ENCODE measurements at regions not wholly inside any gene's neighbourhood (a gene's known extent, or its start where the extent isn't known, plus 50 kb on each side); places are given as distances from the start of the nearest gene placed in this dataset.

DNA sequence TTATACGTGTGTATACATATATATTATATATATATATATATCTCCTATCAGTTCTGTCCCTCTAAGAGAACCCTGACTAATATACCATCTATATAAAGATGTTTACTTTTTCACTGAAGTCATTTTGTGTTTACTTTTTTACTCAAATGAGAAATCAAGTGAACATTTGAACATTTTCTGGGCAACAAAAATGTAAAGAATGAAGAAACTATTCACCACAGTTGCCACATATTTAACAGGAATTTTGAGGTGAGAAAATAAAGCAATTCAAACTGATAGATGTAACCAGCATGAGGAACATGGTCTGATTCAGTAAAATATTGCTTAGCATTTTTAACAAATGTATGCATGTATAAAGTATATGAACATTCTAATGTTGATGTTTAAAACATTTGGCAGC is 299.2 kb upstream of the KLHL1 start:
- DNase-seq (ENCODE audit: low read depth in 1 of 2, low spot score in 1 of 2), result no peak

DNA sequence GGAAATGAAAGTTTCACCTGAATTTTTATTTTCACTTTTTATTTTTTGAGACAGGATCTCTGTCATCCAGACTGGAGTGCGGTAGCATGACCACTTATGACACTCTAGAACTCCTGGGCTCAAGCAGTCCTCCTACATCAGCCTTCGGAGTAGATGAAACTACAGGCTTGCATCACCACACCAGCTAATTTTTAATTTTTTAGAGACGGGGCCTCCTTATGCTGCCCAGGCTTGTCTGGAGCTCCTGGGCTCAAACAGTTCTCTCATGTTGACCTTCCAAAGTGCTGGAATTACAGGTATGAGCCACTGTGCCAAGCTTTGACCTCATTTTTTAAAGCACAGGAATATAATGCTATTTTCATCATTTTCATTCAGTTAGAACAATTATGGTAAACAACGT is 297.0 kb upstream of the KLHL1 start:
- no peak for DNase-seq (ENCODE audit: low read depth in 1 of 2, low spot score in 1 of 2)

DNA sequence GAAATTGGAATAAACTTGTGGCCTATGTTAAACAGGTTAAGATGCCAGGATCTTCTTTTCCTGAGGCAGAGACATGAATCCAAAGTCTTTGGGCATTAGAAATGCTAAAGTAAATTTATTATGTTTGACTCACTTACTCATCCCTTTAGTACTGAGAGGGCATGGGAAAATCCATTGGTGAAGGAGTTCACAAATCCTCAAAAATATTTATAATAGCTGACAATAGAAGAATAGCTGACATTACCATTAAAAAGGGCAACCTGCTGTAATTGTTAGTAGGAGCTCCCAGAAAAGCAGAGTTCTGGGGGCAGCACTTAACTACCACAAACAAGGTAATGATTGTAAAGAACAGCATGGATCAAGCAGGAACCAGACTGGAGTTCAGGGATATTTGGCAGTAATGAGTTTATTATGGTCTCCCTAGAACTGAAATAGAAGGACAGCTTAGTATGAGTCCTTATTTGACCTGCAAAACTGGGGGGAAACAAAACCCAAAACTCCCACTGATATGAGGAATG is 285.8 kb upstream of the KLHL1 start:
- DNase-seq (ENCODE audit: low read depth in 1 of 2, low spot score in 1 of 2), result no peak

DNA sequence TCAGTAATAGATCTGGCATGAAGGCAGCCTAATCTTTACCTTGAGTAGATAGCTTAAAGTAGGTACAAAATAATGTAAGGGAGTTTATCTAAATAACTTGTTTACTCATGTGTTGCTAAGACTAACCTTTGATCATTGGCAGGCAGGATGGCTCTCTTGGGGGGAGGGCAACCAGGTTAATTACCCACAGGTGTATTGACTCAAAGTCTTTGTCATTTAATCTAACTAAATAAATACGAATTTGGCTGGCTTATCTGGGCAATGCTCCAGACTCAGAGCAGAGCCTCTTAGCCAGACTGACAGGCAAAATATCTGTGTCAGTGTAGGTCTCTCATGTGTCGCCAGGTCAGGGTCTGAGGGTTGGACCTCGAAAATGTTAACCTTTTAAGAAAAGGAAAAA is 283.4 kb upstream of the KLHL1 start:
- DNase-seq (ENCODE audit: low read depth in 1 of 2, low spot score in 1 of 2), result no peak

DNA sequence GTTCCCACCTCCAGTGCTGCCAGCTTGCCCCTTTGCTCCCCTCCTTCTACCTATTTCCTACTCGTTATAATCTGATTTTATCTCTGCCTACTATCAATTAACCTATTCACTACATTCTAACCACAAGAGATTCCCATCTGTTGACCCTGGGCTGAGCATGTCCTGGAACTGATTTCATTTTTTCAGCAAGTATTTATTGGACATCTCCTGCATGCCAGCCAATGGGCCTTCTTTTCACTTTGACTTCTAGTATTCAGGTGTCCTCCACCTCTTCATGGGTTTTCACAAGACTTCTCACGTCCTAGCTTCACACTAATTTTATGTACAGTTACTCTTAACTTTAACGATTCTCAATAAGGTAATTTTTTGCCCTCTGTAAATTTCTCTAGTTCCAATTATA is 282.7 kb upstream of the KLHL1 start:
- DNase-seq (ENCODE audit: low read depth in 1 of 2, low spot score in 1 of 2), result no peak

DNA sequence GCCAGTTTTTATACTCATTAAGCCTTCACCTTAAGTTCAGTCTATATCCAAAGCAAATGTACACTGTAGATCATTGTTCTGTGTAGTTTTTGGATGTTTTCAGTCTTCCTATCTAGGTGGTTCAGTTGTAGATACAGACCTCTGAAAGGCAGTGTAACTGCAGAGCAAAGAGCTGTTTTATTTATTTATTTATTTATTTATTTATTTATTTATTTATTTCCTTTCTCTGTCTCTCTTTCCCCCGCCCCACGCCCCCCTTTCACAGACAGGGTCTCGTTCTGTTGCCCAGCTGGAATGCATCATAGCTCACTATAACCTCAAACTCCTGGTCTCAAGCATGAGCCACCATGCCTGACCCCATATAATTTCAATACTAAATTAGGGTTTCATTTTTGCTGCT is 281.8 kb upstream of the KLHL1 start:
- DNase-seq (ENCODE audit: low read depth in 1 of 2, low spot score in 1 of 2), result no peak

DNA sequence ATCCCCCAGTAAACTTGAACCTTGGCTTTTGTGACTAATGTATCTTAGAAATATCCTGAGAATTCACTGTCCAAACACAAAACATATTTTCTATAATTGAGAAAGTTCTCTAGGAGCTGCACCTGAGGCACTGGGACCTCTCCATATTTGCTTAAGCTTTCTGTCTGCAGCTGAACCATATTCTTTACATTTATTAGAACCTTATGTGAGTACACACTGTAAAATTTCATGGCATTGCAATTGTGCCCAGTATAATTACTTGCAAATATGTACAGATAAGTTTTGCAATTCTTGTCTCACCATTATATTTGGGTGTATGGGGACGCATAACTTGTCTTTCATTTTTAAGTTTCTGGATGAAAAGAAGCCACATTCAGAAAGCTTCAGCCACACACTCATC is 280.7 kb upstream of the KLHL1 start:
- no peak for DNase-seq (ENCODE audit: low read depth in 1 of 2, low spot score in 1 of 2)

DNA sequence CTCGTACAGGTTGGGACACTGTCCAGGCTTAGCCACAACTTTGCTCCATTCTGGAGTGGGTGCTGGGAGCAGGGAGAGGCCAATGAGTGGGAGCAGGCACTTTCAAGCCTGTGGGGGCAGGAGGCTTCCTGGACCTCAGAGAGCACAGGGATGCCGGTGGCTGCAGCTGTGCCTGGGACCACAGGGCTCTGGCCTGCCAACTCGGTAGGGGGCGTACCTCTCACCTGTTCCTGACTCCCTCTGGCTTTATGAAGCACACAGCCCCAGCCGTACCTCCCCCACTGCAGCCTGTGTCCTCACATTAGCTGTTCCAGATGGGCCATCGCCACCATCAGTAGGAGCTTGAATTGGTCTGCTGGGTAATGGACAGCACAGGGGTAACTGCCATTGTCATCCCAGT is 278.7 kb upstream of the KLHL1 start:
- DNase-seq (ENCODE audit: low read depth in 1 of 2, low spot score in 1 of 2), result no peak

DNA sequence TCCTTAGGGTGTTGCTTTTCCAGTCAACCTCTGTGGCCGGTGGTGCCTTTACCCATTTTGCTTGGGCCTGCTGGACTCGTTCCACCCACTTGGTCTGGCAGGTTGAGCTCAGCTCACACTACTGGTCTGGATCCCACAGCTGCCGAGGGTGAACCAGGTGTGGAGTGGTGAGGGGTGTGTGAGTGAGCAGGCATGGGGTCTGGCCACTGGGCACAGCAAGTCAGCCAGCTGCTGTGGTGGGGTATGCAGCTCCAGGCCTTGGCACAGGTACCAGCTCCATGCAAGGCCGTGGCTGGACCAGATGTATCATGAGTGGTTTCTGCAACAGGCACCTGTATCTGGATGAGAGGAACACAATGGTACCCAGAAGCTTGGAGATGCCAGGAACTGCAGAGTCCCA is 277.6 kb upstream of the KLHL1 start:
- DNase-seq (ENCODE audit: low read depth in 1 of 2, low spot score in 1 of 2), result no peak

DNA sequence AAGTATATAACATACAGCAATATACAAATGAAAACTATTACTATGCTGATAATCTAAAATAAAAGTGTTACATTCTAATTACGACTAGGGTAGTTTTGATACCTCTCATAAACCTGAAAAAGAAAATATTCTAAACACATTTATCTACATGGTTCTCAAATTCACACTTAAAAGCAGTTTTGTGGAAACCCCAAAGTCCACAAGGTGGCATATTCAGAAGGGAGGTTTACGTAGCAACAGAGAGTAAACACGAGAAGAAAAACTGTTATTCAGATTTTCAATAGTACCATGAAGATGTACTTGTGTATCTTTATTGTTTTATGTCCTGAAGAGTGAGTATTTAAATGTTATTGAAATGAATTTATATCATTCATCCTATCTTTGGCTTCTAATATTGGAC is 275.9 kb upstream of the KLHL1 start:
- DNase-seq (ENCODE audit: low read depth in 1 of 2, low spot score in 1 of 2), result no peak

DNA sequence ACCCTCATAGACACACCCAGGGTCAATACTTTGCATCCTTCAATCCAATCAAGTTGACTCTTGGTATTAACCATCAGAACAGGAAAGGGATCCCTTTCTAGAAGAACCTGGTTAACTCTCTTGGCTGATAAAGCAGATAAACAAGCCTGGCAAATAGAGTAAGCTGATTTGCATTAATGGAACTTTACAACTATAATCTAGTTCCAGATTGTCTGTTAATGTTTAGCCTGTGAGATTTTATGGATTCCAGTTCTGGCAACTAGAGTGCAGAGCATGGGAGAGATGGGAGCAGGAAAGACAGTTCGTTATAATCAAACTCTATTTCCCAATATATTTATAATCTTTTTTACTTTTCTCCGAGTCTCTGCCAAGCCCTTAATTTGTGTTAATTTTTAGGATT is 272.6 kb upstream of the KLHL1 start:
- no peak for DNase-seq (ENCODE audit: low read depth in 1 of 2, low spot score in 1 of 2)

DNA sequence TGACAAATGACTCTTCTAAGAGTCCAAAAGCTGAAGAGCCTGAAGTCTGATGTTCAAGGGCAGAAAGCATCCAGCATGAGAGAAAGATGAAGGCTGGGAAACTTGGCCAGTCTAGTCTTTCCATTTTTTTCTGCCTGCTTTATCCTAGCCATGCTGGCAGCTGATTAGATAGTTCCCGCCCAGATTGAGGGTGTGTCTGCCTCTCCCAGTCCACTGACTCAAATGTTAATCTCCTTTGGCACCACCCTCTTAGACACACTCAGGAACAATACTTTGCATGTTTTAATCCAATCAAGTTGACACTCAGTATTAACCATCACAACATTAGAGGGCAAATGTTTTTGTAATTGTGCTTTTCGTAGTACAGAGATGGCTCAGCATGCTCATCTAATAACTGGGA is 267.5 kb upstream of the KLHL1 start:
- no peak for DNase-seq (ENCODE audit: low read depth in 1 of 2, low spot score in 1 of 2)

DNA sequence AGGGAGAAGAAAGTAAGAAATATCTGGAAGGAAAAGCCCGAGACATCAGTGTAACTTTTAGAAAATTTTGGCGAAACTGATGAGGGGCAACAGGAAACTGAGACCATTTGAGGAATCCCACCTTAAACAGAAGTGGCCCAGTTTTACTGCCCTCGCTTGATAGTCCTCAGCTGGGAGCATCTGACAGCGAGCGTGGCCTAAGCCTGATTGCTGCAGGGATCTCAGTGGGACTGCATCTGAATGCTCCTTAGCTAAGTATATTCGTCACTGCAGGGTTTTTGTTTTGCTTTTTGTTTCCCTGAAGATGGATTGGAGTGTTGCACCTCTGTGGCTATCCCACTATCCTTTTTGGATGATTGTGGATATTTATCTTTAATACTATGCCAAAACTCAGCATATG is 262.7 kb upstream of the KLHL1 start:
- DNase-seq (ENCODE audit: low read depth in 1 of 2, low spot score in 1 of 2), result no peak

DNA sequence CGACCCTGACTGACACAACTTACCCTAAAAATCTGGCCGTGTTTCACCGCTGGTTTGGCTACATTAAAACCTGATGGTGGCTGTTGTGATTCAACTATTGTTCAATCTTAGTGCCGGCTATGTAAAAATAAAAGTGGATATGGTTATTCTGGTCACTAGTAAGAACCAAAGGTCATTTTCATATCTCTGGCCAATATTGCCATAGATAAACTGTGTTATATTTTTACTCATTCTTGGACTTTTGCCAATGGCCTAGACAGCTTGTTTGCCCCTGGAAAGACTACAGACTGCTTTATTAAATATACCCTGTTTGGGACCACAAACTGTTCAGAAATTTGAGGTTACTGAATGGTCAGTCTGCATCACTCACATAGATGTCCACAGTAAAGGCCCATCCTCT is 258.5 kb upstream of the KLHL1 start:
- DNase-seq (ENCODE audit: low read depth in 1 of 2, low spot score in 1 of 2), result no peak

DNA sequence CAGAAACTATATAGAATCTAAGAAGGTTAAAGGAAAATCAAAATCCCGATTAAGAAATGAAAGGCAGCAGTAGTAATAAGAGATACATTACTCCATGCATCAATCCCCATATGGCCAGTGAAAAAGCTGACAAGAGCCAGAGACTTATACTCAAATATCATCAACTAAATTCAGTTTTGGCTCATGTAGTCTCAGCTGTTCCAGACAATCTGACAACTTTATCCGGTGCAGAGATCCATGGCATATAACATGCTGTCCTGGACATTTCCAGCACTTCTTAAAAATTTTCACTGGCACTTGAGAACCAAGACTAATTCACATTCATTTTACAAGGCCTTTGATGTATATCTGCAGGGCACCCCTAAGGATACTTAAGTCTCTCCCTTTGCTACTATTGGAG is 255.7 kb upstream of the KLHL1 start:
- DNase-seq (ENCODE audit: low read depth in 1 of 2, low spot score in 1 of 2), result no peak

DNA sequence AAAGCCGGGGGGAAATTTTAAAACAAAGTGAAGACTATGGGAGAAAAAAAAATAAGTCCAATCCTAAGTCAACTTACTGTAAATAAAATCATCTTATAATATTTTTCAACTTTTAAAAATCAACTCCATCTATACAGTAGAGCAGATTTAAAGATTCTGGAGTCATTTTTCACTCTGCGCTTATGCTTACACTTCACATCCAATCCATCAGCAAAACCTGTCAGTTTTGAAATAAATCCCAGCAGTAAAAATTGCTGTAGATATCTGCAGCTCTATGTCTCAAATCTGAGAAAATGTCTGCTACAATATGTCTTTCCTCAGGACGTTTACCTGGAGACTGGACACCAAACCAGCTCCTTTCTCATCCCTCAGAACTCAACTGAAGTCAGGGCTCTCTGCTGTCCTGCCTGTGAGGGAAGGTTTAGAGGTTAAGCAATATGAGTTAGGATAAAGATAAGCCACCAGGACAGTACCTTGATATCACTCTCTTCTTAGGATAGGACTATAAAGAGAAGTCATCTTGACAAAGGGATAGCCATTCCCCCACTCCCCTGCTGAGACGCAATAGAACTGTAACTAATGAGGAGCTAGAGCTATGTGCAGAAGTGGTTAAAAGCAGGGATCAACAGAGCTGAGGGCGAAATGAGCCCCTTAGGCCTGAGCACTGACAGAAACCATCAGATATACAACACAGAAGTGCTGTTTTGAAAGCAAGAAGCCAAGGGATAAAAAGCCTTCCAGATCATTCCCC is 254.7 kb upstream of the KLHL1 start:
- no peak for DNase-seq (ENCODE audit: low read depth in 1 of 2, low spot score in 1 of 2)

DNA sequence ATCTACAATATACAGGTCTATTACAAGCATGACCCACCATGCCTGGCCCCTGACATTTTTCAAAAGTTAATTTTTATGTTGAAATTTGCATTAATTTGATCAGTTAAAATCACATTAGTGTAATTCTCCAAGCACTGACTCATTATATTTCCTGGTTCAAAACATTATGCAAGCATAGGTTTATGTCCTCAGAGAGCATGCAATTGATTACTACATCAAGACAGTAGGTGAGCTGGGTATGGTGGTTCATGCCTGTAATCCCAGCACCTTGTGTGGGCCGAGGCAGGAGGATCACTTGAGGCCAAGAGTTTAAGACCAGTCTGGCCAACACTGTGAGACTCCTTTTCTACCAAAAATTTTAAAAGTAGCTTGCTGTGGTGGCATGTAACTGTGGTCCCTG is 248.8 kb upstream of the KLHL1 start:
- no peak for DNase-seq (ENCODE audit: low read depth in 1 of 2, low spot score in 1 of 2)

DNA sequence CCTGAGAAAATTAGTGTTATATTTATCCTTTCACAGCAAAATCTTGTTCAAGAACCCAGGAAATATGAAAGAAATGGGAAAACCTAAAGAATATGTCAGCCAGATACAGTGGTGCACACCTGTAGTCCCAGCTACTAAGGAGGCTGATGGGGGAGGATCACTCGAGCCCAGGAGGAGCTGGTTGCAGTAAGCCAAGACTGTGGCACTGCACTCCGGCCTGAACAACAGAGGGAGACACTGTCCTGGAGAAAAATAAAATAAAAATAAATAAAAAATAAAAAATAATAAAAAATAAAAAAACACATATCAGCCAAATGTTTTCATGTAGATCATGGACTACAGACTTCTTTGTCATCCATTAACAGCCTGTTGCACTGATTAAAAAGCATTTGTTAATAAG is 244.8 kb upstream of the KLHL1 start:
- no peak for DNase-seq (ENCODE audit: low read depth in 1 of 2, low spot score in 1 of 2)

DNA sequence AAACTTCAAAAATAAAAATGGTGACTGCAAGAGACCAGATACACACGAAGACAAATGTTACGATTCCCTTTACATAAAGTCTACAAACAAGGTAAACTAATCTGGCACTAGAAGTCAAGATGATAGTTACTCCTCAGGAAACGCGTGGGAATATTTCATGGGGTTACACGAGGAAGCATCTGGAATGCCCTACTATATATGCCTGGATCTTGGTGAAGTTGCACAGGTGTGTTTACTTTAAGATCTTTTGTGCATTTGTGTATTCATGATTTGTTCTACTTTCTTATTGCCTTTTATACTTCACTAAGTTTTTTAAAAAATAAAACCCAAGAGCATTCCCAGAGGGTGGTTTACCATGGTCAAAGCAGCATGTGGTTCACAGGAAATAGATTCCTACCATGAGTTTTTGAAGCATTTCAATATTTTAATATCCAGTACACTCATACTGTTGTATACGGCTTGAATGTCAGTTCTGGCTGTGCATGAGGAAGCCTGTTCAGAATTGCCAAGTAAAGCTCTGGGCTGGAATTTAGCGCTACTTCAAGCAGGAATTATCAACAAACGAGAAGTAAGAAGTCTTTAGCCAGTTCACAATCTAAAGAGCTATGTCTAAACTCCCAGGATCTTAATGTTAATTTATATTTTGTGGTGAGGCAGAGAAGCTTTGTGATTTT is 239.8 kb upstream of the KLHL1 start:
- no peak for DNase-seq (ENCODE audit: low read depth in 1 of 2, low spot score in 1 of 2)

DNA sequence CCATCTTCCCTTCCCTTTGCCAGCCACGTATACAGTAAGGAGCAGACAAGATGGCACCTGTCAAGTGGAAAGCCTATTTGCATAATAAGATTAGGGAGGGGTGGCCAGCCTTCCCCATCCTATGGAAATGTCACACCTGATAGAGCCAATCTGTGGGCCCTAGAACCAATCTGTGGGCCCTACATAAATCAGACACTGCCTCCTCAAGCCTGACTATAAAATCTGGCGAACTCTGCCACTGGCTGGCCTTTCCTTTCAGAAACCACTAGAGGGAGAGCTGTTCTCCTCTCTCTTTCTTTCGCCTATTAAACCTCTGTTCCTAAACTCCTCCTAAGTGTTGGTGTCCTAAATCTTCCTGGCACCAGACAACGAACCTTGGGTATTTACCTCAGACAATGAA is 231.5 kb upstream of the KLHL1 start:
- no peak for DNase-seq (ENCODE audit: low read depth in 1 of 2, low spot score in 1 of 2)

DNA sequence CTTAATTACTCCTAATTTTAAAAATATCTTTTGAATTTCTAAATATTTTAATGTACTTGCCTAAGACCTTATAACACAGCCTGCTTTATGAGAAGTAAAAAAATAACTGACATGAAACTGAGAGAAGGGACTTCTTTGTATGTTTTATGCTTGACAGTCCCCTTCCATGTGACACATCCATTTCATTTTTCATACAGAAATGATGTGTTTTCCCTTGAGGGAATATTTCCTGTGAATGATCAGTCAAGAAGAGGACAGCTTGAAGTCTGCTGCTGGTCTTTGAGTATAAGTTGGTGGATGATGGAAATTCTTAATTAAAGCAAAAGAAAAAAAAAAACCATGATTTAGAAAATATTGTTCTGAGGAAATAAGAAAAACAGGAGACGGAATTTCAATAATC is 230.4 kb upstream of the KLHL1 start:
- no peak for DNase-seq (ENCODE audit: low read depth in 1 of 2, low spot score in 1 of 2)

DNA sequence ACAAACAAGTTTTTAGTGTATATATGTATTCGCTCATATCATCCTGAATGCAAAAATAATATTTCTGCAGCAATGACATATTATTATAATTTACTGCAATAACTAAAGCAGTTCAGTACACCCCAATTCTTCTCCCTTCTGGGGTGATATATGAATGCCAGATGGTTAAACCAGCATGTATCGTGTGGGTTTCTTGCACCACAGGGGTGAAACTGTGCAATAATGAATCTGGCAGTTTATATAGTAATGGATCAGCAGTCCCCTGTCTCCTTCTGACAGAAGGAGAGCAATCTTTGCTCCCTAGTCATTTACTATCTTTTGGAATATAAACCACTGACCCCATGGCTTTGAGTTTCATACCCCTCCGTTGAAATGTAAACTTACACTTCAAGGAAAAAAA is 228.6 kb upstream of the KLHL1 start:
- DNase-seq (ENCODE audit: low read depth in 1 of 2, low spot score in 1 of 2), result no peak

DNA sequence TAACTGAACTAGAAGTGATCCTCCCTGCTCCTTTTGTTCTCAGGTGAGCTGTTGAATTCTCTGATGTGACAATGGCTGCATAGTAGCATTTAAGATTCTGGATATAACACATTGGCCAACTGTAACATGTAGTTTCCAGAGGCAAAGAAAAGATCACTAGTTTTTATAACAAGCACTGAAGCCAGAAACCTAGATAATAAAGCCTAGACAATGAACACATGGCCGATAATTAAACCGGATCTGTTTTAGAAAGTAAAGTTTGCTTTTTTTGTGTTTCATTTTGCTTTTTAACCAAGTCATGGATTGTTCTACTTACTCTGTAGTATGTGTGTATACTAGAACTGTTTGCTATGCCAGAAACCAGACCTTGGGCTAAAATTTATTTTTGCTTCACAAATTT is 225.5 kb upstream of the KLHL1 start:
- no peak for DNase-seq (ENCODE audit: low read depth in 1 of 2, low spot score in 1 of 2)

Data from activated CD4-positive, alpha-beta T cell treated with anti-CD3 and anti-CD28 coated beads, Interleukin-2, amount 50 U/mL, for 24 hours (primary cell).